ENCODE measurements at regions not wholly inside any gene's neighbourhood (a gene's known extent, or its start where the extent isn't known, plus 50 kb on each side); places are given as distances from the start of the nearest gene placed in this dataset.

- DNase-seq = no peak
Observed at GRCh38 chr15:94177112-94177511, 54.2 kb upstream of the MCTP2 start.

DNA sequence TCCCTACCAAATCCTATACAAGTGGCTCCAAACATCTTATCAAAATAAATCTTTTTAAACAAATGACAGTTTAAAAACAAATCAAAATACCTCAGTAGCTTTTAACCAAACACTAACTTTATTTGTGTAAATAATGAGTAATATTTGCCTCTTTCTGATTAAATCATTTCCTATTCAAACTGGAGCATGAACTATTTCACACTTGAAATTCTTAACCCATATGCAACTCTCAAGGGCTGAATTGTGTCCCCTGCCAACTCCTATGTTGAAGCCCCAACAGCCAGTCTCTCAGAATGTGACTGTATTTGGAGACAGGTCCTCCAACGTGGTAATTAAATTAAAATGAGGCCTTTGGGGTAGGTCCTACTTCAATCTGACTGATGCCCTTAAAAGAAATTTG, 55.9 kb upstream of the MCTP2 start:
- no peak for DNase-seq

GRCh38 chr15:94174399-94174802, 57.0 kb upstream of the MCTP2 start:
- DNase-seq = peak; percentile 6 to 39

DNA sequence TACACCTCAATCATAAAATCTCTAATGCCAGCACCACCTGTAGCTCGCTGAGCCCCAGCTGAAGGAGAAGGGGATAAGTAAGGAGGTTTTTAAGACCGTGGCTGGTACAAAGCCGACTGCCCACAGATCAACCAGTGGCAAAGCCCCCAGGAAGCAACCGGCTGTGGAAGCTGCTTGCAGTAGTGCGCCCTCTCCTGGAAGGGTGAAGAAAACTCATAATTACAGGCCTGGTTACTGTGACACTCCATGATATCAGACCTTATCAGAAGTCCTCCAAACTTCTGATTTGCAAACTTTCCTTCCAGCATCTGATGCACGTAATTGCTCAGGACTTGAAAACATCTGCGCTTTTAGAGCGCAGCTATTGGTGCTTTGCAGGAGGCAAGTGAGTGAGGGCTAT, 63.1 kb upstream of the MCTP2 start:
- peak in 1 of 2 donors; percentile 14 for DNase-seq

DNA sequence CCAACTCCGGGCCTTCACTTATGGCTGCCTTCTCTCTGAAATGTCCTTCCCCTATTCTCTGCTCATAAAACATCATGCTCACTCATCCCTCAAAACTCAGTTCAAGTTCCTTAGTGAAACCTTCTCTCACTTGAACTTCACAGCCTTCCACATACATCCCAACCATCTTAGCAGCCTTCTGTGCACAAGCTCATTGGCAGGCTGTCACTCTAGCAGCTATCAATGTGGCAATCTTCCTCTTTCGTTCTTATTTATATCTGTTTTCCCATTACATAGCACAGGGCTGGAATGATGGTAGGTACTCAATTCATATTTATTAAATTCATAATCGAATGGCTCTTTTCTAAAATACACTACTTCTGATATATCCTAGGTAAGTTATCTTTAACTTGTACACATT, 66.4 kb upstream of the MCTP2 start:
- no peak for DNase-seq

GRCh38 chr15:94164202-94164807, 67.1 kb upstream of the MCTP2 start:
- DNase-seq = peak; percentile 54 to 68

GRCh38 chr15:94162939-94163338, 68.4 kb upstream of the MCTP2 start:
- DNase-seq = no peak

DNA sequence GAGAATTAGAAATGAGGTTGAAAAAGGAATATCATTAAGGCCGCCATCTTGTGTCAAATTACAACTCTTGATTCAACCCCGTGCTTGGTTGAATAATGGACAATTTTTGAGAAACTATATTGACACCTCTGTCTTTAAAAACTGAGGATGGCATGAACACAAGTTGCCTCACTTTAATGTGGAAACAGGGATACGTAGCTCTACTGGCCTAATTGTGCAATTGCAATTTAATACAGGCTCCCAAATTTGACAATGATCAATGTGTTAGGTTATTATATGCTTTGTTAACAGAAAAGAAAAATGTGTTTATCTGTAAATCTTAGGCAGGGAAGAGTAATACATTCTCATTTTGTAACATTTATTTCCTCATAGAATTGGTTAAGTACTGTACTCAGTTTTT, 77.1 kb upstream of the MCTP2 start:
- DNase-seq = no peak

GRCh38 chr15:94145046-94145445, 86.3 kb upstream of the MCTP2 start:
- no peak for DNase-seq

GRCh38 chr15:94141802-94142201, 89.6 kb upstream of the MCTP2 start:
- DNase-seq = no peak

- DNase-seq = no peak
Observed at GRCh38 chr15:94135486-94136147, 95.7 kb upstream of the MCTP2 start.

DNA sequence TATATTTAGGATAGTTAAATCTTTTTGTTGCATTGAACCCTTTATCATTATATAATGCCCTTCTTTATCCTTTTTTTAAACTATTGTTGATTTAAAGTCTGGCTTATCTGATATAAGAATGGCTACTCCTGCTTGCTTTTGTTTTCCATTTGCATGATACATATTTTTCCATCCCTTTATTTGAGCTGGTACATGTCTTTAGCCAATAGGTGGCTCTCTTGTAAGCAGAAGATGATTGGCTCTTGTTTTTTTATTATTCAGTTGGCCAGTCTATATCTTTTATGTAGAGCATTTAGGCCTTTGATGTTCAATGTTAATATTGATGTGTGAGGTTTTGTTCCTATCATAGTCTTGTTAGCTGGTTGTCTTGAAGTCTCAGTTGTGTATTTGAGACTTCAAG, 99.5 kb upstream of the MCTP2 start:
- DNase-seq = no peak

DNA sequence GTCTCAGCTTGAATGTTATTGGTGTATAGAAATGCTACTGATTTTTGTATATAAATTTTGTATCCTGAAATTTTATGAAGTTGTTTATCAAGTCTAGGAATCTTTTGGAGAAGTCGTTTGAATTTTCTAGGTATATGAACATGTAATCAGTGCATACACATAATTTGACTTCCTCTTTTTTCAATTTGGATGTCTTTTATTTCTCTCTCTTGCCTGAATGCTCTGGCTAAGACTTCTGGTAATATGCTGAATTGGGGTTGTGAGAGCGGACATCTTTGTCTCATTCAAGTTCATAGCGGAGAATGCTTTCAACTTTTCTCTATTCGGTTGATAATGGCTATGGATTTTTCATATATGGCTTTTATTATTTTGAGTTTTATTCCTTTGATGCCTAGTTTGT, 100.9 kb upstream of the MCTP2 start:
- no peak for DNase-seq

DNA sequence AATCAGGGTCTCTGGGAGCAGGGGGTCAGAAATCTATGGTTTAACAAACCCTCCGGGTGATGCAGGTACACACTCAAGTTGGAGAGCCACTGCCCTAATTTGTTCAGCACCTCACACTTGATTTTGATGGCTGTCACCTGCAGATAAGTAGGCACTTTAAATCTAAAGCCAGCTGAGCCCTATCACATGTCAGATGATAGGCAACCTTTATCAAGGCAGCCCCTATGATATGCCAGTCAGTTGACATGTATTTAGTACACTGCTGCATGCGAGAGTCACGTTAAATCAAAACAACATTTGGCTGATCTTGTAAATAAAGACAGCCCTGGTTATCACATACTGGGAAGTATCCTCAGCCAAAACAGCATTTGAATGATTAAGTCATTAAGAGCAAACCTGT, 104.4 kb upstream of the MCTP2 start:
- DNase-seq = no peak

- no peak for DNase-seq
Observed at GRCh38 chr15:94125698-94126097, 105.7 kb upstream of the MCTP2 start.

DNA sequence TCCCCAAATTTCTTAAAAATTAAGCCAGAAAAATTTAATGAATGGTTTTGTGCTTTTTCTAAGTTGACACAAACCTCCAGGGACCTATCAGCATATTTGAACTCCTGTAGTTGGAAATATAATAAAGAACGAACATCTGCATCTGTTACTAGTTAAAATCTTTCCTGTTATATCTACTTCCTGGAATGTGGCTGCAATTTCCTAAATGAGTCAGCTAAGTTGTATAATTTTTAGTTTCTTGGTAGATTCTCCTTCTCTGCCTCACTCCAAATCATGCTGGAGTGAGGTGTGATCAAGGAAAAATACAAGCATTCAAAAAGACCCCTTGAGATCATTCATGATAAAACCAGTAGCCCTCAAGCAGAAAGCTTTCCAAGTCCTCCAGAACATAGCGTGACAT, 106.2 kb upstream of the MCTP2 start:
- no peak for DNase-seq

- no peak for DNase-seq
Observed at GRCh38 chr15:94122516-94122915, 108.8 kb upstream of the MCTP2 start.

DNA sequence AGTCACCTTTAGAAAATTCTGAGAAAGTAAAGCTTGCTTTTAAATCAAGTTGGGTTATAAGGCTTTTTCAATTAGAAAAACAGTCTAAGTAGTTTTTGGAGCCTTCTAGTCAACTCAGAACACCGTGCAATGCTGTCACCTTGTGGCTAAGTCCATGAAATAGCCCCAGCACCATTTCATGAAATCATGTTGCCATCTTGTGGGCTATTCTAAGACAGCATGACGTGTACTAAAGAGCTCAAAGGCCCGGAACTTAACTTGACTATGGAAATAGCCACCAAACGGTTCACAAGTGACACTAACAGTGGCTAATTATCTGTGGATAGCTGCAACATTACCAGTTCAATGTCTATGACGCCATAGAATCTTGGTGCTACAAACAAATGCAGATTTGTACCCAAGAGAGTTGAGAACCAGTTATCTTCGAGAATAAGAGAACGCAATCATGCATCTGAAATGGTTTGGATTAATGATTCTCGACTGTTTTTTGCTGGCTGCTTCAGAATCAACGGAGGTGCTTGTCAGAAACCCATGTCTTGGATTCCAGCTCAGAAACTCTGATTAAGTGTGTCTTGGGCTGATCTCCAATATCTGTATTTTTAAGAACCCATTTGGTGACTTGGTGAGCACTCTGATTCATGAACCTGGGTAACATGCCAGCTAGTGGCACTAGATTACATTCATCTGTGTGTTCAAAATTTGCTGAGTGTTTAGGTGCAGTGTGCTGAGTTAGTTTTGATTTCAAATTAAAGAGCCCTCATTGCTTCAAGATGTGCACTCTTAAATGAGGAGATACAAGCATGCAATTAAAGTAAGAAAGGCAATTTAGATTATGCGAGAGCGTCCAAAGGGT, 111.2 kb upstream of the MCTP2 start:
- peak; percentile 42 to 72 for DNase-seq

DNA sequence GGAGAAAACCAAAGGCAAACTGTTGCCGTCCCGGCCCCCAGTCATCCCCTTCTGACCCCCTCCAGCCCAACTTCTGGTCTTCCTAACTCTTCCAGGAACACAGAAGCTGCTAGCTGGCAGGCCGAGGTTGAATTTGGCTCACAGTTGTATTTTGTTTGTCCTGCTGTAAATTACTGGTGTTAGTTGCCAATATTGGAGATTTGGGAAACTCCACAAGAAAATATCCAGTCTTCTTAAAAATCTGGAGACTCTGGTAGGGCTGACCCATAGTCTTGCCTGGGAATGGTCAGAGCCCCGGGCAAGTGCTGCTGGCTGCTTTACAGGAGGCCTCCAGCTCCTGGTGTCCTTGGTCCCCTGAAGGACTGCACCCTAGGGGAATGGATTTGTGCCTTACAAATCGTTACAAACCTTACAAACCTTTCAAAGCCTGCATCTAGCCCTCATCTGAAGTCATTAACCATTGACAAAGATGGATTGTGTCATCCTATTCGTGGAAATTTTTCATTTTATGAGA, 112.0 kb upstream of the MCTP2 start:
- DNase-seq = no peak

GRCh38 chr15:94110476-94111130, 120.8 kb upstream of the MCTP2 start:
- DNase-seq = no peak

- no peak for DNase-seq
Observed at GRCh38 chr15:94107652-94108051, 123.7 kb upstream of the MCTP2 start.

- DNase-seq = no peak
Observed at GRCh38 chr15:94105760-94106159, 125.6 kb upstream of the MCTP2 start.

DNA sequence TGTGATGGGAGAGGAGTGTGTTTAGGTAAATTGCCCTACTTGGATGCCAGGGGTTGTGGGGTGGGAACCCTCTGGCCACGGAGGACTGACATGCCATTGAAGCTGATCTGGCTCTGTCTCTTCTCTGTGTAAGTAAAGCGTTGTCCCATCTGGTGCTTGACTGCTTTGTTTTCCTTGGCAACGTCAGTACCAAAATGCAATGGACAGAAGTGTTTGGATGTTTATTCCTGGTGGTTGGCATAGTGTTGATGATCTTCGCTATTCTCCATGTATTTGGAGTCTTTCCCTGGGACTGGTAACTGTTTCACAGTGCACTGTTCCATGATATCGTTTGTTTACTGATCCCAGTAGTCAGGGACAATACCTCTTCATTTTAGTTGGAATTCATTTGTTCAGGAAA, 130.5 kb upstream of the MCTP2 start:
- no peak for DNase-seq
